ENCODE measurements at regions not wholly inside any gene's neighbourhood (a gene's known extent, or its start where the extent isn't known, plus 50 kb on each side); places are given as distances from the start of the nearest gene placed in this dataset.

DNA sequence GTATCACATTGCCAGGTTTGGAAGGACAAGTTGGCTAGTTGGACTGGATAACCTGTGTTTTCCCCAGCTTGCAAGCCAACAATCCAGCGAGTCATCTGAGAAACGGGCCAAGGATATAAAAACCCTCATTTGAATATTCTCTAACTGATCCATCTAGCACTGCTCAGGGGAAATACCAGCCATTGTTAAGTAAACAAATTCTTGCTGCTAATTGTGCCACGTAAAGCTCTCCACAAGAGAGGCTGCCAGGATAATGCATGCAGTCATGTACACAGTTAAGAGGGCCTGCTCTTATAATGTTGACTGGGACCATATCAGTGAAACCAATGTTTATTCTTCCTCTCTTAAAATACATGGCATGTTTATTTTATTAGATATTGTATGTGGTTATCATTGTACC lies 663.2 kb upstream of the SGCG start:
- BruUV-seq (replicated peaks), result no TSS peak
- Histone ChIP-seq H3K36me3 (ENCODE audit: control insufficient read depth in 1 of 2, insufficient read depth in 2 of 2, low read length in 2 of 2) (no peaks in the 10 kb centered on the region), H3K4me2 (ENCODE audit: low read length) (no peak overlapping the region), H3K9ac (ENCODE audit: low read length) (no peak overlapping the region), H3K27ac (ENCODE audit: low read depth, low read length) (no peak overlapping the region), H3K9me3 (ENCODE audit: control insufficient read depth in 1 of 2, insufficient read depth in 1 of 2, low read depth in 1 of 2, low read length in 2 of 2) (no peaks in the 10 kb centered on the region), H3K4me3 (replicated peaks in 1 of 2; ENCODE audit: low read depth in 1 of 2, low read length in 2 of 2) (no peak overlapping the region), H3K79me2 (ENCODE audit: insufficient read depth, low read length) (no peaks in the 10 kb centered on the region), H3K9me2 (ENCODE audit: insufficient read depth) (no peaks in the 10 kb centered on the region), H3K4me1 (ENCODE audit: control insufficient read depth in 1 of 2, insufficient read depth in 2 of 2, low read length in 2 of 2) (no peaks in the 10 kb centered on the region), H4K20me1 (ENCODE audit: insufficient read depth) (no peaks in the 10 kb centered on the region), H3K27me3 (ENCODE audit: insufficient read depth, low read length) (no peaks in the 10 kb centered on the region), H2AFZ (ENCODE audit: low read depth, low read length, poor library complexity, severe bottlenecking) (no peak overlapping the region)
- no peak for ATAC-seq
- DNase-seq (ENCODE audit: low read depth, low spot score), result no peak
- TF ChIP-seq RAD21 (IDR thresholded peaks at IDR 0.05; ENCODE audit: low read depth) (no peak), TCF7L2 (IDR thresholded peaks at IDR 0.05; ENCODE audit: borderline replicate concordance, extremely low read depth, insufficient read depth, insufficient read length) (no peak), FOSL1 (IDR thresholded peaks at IDR 0.05; ENCODE audit: low read depth) (no peak), SRF (IDR thresholded peaks at IDR 0.05; ENCODE audit: low read depth) (no peak), ELF1 (IDR thresholded peaks at IDR 0.05; ENCODE audit: borderline replicate concordance, low read depth) (no peak), POLR2A (IDR thresholded peaks at IDR 0.05; ENCODE audit: borderline replicate concordance, extremely low read depth, insufficient read depth, insufficient read length) (no peak), CEBPB (IDR thresholded peaks at IDR 0.05; ENCODE audit: low read depth) (no peak), EGR1 (IDR thresholded peaks at IDR 0.05; ENCODE audit: low read depth) (no peak), SIN3A (IDR thresholded peaks at IDR 0.05; ENCODE audit: low read depth) (no peak)
- TF ChIP-seq, protein P1, sequence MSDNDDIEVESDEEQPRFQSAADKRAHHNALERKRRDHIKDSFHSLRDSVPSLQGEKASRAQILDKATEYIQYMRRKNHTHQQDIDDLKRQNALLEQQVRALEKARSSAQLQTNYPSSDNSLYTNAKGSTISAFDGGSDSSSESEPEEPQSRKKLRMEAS (IDR thresholded peaks at IDR 0.05), result no peak
- TF ChIP-seq, protein P2, sequence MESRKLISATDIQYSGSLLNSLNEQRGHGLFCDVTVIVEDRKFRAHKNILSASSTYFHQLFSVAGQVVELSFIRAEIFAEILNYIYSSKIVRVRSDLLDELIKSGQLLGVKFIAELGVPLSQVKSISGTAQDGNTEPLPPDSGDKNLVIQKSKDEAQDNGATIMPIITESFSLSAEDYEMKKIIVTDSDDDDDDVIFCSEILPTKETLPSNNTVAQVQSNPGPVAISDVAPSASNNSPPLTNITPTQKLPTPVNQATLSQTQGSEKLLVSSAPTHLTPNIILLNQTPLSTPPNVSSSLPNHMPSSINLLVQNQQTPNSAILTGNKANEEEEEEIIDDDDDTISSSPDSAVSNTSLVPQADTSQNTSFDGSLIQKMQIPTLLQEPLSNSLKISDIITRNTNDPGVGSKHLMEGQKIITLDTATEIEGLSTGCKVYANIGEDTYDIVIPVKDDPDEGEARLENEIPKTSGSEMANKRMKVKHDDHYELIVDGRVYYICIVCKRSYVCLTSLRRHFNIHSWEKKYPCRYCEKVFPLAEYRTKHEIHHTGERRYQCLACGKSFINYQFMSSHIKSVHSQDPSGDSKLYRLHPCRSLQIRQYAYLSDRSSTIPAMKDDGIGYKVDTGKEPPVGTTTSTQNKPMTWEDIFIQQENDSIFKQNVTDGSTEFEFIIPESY (IDR thresholded peaks at IDR 0.05; ENCODE audit: extremely low read depth, insufficient replicate concordance, low read length), result no peak
- TF ChIP-seq, protein P3, sequence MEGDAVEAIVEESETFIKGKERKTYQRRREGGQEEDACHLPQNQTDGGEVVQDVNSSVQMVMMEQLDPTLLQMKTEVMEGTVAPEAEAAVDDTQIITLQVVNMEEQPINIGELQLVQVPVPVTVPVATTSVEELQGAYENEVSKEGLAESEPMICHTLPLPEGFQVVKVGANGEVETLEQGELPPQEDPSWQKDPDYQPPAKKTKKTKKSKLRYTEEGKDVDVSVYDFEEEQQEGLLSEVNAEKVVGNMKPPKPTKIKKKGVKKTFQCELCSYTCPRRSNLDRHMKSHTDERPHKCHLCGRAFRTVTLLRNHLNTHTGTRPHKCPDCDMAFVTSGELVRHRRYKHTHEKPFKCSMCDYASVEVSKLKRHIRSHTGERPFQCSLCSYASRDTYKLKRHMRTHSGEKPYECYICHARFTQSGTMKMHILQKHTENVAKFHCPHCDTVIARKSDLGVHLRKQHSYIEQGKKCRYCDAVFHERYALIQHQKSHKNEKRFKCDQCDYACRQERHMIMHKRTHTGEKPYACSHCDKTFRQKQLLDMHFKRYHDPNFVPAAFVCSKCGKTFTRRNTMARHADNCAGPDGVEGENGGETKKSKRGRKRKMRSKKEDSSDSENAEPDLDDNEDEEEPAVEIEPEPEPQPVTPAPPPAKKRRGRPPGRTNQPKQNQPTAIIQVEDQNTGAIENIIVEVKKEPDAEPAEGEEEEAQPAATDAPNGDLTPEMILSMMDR (IDR thresholded peaks at IDR 0.05 in 2 of 3, conservative IDR thresholded peaks at IDR 0.05 in 1 of 3; ENCODE audit: borderline replicate concordance in 1 of 3, insufficient read depth in 1 of 3, low read depth in 2 of 3, low read length in 2 of 3), result no peak
- TF ChIP-seq, protein P4, sequence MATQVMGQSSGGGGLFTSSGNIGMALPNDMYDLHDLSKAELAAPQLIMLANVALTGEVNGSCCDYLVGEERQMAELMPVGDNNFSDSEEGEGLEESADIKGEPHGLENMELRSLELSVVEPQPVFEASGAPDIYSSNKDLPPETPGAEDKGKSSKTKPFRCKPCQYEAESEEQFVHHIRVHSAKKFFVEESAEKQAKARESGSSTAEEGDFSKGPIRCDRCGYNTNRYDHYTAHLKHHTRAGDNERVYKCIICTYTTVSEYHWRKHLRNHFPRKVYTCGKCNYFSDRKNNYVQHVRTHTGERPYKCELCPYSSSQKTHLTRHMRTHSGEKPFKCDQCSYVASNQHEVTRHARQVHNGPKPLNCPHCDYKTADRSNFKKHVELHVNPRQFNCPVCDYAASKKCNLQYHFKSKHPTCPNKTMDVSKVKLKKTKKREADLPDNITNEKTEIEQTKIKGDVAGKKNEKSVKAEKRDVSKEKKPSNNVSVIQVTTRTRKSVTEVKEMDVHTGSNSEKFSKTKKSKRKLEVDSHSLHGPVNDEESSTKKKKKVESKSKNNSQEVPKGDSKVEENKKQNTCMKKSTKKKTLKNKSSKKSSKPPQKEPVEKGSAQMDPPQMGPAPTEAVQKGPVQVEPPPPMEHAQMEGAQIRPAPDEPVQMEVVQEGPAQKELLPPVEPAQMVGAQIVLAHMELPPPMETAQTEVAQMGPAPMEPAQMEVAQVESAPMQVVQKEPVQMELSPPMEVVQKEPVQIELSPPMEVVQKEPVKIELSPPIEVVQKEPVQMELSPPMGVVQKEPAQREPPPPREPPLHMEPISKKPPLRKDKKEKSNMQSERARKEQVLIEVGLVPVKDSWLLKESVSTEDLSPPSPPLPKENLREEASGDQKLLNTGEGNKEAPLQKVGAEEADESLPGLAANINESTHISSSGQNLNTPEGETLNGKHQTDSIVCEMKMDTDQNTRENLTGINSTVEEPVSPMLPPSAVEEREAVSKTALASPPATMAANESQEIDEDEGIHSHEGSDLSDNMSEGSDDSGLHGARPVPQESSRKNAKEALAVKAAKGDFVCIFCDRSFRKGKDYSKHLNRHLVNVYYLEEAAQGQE (IDR thresholded peaks at IDR 0.05; ENCODE audit: low read depth), result no peak
- ChIA-PET POLR2A (no interaction called here), RAD21 (ENCODE audit: low non-redundant PET in 1 of 2, low total read pairs in 2 of 2, uncharacterized antibody in 2 of 2, unreplicated experiment in 2 of 2) (no interaction called here), CTCF (no interaction called here)
- intact Hi-C loops (cut with micrococcal nuclease), result no loop called here

Measured in HCT116 (cell line).